GM21529 (cell line): ENCODE measurements at regions not wholly inside any gene's neighbourhood (a gene's known extent, or its start where the extent isn't known, plus 50 kb on each side); places are given as distances from the start of the nearest gene placed in this dataset.

Experiments
- ATAC-seq: cut with Tn5 transposase; IDR thresholded peaks from one replicate; pipeline ENCODE4 v1.9.1; 2021; ENCODE audit not compliant: unreplicated experiment

- no peak for ATAC-seq
Measured at GRCh38 chr7:94223375-94224084, 171.2 kb upstream of the COL1A2 start.

GRCh38 chr7:94228223-94228622, 166.5 kb upstream of the COL1A2 start:
- no peak for ATAC-seq

GRCh38 chr7:94228678-94229077, 166.0 kb upstream of the COL1A2 start:
- no peak for ATAC-seq

- ATAC-seq = peak; percentile 42
Measured at GRCh38 chr7:94231305-94231704, 163.4 kb upstream of the COL1A2 start.

GRCh38 chr7:94236960-94237359, 157.7 kb upstream of the COL1A2 start:
- ATAC-seq = no peak

- ATAC-seq = no peak
Measured at GRCh38 chr7:94237417-94237816, 157.3 kb upstream of the COL1A2 start.

GRCh38 chr7:94239661-94240234, 154.9 kb upstream of the COL1A2 start:
- no peak for ATAC-seq

- no peak for ATAC-seq
Measured at GRCh38 chr7:94240902-94241301, 153.8 kb upstream of the COL1A2 start.

- no peak for ATAC-seq
Measured at GRCh38 chr7:94241402-94241925, 153.2 kb upstream of the COL1A2 start.

- ATAC-seq = no peak
Measured at GRCh38 chr7:94243066-94243711, 151.5 kb upstream of the COL1A2 start.

GRCh38 chr7:94244760-94245159, 149.9 kb upstream of the COL1A2 start:
- no peak for ATAC-seq

GRCh38 chr7:94245500-94245899, 149.2 kb upstream of the COL1A2 start:
- no peak for ATAC-seq

GRCh38 chr7:94247970-94248369, 146.7 kb upstream of the COL1A2 start:
- ATAC-seq = no peak

GRCh38 chr7:94249631-94250030, 145.1 kb upstream of the COL1A2 start:
- no peak for ATAC-seq

GRCh38 chr7:94250124-94250523, 144.6 kb upstream of the COL1A2 start:
- no peak for ATAC-seq

- no peak for ATAC-seq
Measured at GRCh38 chr7:94250987-94251386, 143.7 kb upstream of the COL1A2 start.

GRCh38 chr7:94252124-94252523, 142.6 kb upstream of the COL1A2 start:
- no peak for ATAC-seq

- ATAC-seq = no peak
Measured at GRCh38 chr7:94252971-94253370, 141.7 kb upstream of the COL1A2 start.

- ATAC-seq = no peak
Measured at GRCh38 chr7:94253686-94254085, 141.0 kb upstream of the COL1A2 start.

- ATAC-seq = no peak
Measured at GRCh38 chr7:94258418-94259300, 136.0 kb upstream of the COL1A2 start.

- ATAC-seq = no peak
Measured at GRCh38 chr7:94261067-94261466, 133.6 kb upstream of the COL1A2 start.
